COR-L47 (cell line): ENCODE measurements at regions not wholly inside any gene's neighbourhood (a gene's known extent, or its start where the extent isn't known, plus 50 kb on each side); places are given as distances from the start of the nearest gene placed in this dataset.
A peak's percentile ranks its signal among the peaks of the same experiment; 100 is the strongest.
"Not testable (repeated sequence)": the region's sequence is repeated elsewhere in the genome, so short reads cannot be mapped to it uniquely, and the experiment has no call there.

Experiments
- DNase-seq: peaks from one replicate; lab custom pipeline; 2025; lab: John Stamatoyannopoulos, UW

- DNase-seq, result no peak
These were observed 393.2 kb downstream of the TMEM121 start for GRCh38 chr14:105919458-105920150.

- not testable (repeated sequence) for DNase-seq
These were observed 393.8 kb downstream of the TMEM121 start for GRCh38 chr14:105920151-105920700.

- DNase-seq, result not testable (repeated sequence)
These were observed 394.7 kb downstream of the TMEM121 start for GRCh38 chr14:105920803-105921755.

DNA sequence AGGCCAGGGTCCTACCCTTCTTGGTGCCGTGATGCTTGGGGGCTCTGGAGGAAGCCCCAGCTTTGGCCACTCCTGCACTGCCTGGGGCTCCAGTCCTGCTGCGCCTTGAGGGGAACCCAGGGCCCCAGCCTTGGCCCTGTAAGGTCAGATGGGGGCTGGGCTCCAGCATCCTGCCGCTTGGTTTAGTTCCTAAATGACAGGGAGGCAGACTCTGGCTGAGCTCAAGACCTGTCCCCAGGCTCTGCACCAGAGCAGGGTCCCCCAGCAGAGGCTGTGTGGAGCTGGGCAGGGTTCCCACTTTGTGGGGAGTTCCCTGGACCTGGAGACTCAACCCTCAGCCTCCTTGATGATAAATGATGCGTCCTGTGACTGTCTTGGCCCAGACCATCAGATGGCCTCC lies 395.4 kb downstream of the TMEM121 start:
- not testable (repeated sequence) for DNase-seq

DNA sequence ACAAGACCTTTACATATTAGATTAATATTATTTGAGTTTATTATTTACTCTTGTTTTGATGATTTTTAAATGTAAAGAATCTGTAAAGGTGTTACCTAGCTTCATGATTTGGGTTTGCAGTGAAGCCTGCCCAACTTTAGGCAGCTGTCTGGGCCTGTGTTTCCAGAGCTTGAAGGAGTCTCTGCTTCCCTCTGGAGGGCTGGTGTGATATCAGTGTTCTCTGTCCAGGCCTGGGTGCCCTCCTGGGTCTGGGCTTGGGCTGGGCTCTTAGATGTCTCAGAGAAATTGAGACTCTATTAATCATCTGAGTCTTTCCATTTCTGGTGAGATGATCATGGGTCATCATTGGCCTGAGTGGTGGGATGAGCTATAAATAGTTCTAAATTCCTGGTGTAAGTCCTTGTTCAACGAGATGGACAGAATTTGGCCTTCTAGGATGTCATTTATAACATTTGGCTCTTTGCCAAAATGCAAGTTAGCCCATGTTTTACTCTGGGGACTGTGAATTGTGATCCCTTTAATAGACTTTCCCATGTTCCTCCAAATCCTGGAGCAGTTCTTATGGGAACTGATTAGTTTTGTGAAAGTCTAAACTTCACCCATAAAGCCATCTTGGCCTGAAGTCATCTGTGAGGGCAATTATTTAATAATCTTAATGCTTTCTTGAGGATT lies 397.3 kb downstream of the TMEM121 start:
- not testable (repeated sequence) for DNase-seq

DNA sequence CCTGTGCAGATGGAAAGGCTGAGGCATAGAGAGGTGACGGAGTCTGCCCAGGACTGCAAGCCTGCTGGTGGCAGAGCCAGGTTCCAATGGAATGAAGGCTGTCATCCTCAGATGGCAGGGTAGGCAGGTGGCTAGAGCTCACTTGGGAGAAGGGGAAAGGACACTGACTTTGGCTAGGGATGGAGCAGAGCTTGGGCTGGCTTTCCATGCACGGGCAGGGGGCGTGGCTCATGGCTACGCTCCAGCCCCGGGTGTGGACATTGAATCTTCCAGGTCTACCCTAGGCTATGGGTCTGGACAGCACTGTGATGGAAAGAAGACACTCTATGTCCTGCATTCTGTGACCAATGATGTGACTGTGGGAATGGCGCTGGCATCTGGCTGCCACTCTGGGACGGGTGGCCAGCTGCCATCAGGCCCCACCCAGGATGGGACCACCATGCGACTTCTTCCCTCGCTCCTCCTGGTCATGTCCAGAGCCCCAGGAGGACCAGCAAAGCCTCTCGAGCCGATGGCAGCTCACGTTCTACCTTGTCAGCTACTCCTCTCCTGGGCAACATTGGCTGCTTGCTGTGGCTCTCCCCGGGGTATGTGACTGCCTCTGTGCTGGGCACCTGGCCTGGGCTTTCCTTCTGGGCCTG lies 398.7 kb downstream of the TMEM121 start:
- no peak for DNase-seq

DNA sequence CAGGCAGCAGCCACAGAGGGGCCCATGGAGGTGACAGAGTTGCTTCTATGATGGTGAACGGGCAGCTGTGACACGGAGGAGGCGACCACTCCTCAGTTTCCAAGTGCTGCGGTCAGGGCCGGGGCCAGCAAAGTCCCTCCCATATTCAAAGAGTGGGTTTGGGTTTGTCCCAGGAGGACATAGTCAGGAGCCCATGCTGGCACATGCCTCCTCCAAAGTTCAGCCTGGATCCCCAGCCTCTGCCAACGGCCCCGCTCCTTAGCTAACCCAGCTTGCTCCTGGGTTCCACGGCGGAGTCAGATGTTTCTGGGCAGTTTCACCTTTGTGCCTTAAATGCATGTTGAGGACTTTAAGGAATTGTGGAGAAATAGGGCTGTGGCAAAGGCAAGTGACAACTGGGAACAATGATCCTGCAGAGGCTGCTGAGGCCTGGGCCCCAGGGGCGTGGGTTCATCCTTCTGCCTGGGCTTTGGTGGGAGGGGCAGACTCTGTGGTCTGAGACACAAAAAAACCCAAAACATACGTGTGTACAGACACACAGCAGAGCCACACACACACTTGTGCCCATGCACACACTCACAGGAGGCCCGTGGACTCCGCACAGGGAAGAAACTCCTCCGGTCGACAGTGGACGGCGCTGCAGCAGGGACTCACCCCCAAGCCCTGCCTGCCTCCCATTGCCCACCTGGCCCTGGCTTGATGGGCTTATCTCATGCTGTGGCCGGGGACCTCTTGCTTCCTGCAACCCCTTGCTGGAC lies 399.4 kb downstream of the TMEM121 start:
- no peak for DNase-seq

- no peak for DNase-seq
These were observed 400.2 kb downstream of the TMEM121 start for GRCh38 chr14:105926373-105927095.

DNA sequence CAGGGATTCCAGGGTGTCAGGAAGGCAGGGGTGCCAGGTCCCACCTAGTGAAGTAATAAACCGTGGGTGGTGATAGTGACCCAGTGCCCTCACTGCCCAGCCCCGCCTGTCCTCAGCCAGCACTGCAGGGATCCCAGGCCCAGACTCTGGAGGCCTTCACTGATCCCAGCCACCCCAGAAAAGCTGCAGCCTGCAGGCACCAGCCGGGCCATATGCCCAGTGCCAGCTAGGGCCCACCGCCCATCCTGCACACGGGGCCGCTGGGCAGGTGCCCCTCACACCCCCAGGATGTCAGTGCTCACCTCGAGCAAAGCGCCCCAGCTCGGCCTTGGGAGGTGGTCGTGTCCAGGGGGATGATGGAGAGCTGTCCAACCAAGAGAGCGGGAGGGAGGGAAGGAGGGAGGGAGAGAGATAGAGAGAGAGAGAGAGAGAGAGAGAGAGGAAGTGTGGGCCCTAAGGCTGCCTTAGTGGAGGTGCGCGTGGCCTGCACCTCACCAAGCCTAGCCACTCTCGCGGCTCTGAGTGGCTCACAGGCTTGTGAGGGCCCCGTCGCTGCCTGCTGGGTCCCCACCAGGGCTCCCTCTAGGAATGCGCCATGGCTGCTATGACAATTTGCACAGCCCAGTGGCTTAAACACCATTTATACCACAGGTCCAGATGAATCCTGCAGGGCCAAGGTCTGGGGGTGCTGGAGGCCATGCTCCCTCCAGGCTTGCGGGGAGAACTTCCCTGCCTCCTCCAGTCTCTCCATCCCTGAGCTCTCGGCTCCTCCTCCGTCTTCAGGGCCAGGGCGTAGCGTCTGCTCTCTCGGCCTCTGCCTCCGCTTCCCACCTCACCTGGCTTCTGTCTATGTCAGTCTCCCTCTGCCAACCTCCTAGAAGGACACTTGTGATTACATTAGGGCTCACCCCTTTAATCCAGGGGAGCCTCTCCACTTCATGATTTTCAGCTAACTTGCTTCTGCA lies 401.0 kb downstream of the TMEM121 start:
- no peak for DNase-seq

- not testable (repeated sequence) for DNase-seq
These were observed 402.1 kb downstream of the TMEM121 start for GRCh38 chr14:105928171-105929111.

- no peak for DNase-seq
These were observed 403.1 kb downstream of the TMEM121 start for GRCh38 chr14:105929327-105930081.

- DNase-seq, result no peak
These were observed 404.2 kb downstream of the TMEM121 start for GRCh38 chr14:105930572-105930971.

DNA sequence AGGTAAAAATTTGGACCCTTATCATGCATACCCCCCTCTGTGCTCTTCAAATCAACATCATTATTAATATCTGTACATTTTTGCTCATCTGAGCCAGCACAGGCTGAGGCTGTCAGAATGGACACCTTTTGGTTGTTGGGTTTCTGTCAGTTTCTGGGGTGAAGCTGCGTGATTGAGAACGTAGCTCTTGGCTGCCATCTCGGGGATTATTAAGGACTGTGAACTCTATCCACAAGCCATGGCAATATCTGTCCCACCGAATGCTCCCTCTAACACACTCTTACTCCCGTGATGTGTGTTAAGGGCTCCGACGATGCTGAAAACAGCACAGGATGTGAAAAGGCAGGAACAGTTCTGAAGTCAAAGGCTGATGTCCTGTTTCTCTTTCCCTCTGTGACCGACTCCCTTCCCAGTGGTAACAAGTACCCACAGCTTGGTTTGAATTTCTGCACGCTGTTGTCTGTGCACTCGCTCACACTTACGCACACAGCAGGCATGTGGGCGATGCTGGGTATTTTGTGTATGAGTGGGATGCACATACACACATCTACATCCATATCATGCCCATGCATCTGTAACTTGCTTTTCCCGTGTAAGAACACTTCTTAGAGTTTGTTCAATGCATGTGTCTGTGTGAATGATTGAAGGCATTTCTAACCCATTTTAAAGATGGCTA lies 405.6 kb downstream of the TMEM121 start:
- DNase-seq, result peak; percentile 32

- no peak for DNase-seq
These were observed 406.9 kb downstream of the TMEM121 start for GRCh38 chr14:105933238-105933637.

- no peak for DNase-seq
These were observed 409.0 kb downstream of the TMEM121 start for GRCh38 chr14:105935384-105935783.

DNA sequence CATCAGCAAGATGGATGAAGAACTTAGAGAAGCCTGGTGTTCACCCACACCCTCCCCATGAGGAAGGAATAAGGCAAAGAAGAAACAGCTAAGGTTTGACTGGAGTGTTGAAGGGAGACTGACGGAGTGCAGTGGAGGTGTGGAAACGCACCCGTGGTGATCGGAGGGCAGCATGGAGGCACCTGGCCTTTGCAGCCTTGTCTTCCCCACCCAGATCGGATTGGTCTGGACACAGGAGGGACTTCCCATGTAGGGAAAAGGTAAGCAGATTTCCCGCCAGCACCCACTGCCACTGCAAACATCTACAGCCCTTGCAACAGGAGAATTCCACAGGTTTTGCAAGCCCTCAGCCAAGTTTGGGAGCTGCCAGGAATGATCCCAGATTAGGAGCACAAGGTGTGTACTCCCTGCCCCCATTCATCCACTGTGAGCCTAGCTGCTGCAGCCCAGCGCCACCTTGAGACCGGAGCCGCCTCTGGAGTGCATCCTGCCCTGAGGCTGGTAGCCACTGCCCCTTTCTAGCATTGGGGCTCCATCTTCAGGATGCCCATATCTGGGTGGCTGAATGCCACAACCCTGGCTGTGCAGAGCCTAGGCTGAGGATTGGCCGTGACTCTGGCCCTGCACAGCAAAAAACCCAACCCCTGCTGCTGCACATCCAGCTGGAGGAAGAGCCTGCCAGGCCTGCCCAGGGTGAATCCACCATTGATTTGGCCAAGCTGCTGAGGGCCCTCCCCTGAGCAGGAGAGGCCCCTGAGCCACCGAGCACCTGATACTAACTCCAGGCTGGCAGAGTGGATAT lies 411.1 kb downstream of the TMEM121 start:
- DNase-seq, result no peak
